ENCODE measurements at regions not wholly inside any gene's neighbourhood (a gene's known extent, or its start where the extent isn't known, plus 50 kb on each side); places are given as distances from the start of the nearest gene placed in this dataset.
"Not testable (repeated sequence)": the region's sequence is repeated elsewhere in the genome, so short reads cannot be mapped to it uniquely, and the experiment has no call there.

- no peak for DNase-seq (ENCODE audit: low read depth in 2 of 2)
Measured at GRCh38 chr6:153984811-153985210, 54.2 kb upstream of the OPRM1 start.

GRCh38 chr6:153980171-153980570, 58.9 kb upstream of the OPRM1 start:
- DNase-seq (ENCODE audit: low read depth in 2 of 2): no peak

- not testable (repeated sequence) for DNase-seq (ENCODE audit: low read depth in 2 of 2)
Measured at GRCh38 chr6:153978911-153979548, 60.0 kb upstream of the OPRM1 start.

GRCh38 chr6:153976921-153977693, 61.9 kb upstream of the OPRM1 start:
- no peak for DNase-seq (ENCODE audit: low read depth in 2 of 2)

DNA sequence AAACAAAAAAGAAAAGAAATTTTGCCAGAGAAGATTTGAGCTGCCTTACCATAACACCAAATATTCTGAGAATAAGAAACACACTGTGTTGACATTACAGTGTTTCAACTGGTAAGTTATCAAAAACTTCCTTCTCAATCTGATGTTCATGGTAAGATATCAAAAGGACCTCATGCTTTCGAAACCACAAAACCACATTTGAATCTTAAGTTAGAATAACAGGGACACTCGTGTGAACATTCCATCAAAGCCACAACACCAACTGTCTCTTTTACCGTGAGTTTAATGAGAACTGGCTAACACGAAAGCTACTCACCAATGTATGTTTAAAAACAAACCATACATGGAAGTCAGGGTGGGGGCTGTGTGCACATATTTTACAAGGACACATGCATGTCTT, 73.0 kb upstream of the OPRM1 start:
- DNase-seq (ENCODE audit: low read depth in 2 of 2): no peak

GRCh38 chr6:153963352-153963751, 75.7 kb upstream of the OPRM1 start:
- no peak for DNase-seq (ENCODE audit: low read depth in 2 of 2)

DNA sequence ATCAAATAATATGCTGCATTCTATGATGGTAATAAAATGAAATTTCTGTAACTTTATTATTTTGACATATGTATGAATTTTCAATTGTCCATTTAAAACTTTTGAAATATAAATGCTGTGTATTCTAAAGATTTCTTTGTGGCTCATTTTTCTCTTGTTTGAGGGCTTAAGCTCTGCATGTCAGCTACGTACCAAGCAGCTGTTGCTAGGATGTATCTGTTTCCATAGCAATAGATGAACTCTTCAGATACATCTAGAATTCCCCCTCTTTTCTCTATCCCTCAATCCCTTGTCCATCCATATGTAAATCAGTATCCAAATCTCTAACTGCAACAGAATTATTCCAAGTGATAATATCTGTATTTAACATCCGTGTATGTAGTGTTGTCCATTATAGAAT, 76.5 kb upstream of the OPRM1 start:
- DNase-seq (ENCODE audit: low read depth in 2 of 2): no peak

DNA sequence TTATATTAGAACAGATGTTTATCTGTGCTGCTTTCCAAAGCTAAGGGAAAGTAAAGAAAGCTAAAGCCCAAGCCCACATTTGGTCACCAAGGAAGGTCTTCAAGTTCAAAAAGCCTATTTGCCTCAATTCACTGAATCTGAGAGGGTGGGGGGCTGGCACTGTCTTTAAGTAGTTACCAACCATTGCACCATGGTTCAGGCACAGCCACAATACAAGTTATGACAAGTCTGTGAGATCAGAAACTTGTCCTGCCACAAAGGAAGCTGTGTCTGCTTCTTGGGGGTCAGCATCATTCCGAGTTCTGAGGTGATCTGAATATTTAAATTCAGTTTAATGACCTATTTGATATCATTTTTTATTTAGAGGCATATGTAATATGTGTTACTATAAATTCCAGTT, 78.3 kb upstream of the OPRM1 start:
- DNase-seq (ENCODE audit: low read depth in 2 of 2): no peak

DNA sequence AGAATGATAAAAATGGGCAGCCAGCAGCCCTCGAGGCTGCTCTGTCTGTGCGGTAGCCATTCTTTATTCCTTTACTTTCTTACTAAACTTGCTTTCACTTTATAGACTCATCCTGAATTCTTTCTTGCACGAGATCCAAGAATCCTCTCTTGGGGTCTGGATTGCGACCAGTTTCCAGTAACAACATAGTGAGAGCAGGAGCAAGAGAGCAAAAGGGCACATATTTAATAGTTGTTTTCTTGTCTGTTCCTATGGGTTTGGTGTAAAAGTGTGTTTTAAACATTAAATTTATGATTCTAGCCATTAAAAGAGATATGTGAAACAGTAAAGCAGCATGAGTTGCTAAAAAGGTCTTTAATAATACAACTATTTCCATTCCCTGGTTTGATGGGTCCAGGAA, 78.8 kb upstream of the OPRM1 start:
- no peak for DNase-seq (ENCODE audit: low read depth in 2 of 2)

DNA sequence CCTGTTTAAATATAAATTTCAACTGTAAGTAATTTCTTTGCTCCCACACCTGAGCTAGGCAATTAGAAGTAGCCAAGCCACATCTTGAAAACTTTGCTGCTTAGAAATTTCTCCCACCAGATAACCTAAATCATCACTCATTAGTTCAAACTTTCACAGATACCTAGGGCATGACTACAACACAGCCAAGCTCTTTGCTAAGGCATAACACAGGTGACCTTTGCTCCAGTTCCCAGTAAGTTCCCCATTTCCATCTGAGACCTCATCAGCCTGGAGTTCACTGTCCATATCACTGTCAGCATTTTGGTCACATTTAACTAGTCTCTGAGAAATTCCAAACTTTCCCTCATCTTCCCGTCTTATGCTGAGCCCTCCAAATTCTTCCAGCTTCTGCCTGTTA, 79.8 kb upstream of the OPRM1 start:
- DNase-seq (ENCODE audit: low read depth in 2 of 2): no peak

GRCh38 chr6:153958860-153959259, 80.2 kb upstream of the OPRM1 start:
- no peak for DNase-seq (ENCODE audit: low read depth in 2 of 2)

DNA sequence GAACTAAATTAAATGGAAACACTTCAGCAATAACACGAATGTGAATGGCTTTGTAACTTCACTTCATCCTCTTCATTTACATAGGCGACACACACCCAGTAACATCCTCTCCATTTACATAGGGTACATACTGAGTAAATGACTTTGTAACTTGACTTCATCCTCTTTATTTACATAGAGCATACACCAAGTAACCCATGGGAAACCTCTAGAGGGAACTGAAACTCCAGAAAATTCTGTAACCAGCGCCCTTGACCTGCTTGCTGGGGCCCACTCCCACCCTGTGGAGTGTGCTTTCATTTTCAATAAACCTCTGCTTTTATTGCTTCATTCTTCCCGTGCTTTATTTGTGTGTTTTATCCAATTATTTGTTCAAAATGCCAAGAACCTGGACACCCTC, 81.6 kb upstream of the OPRM1 start:
- DNase-seq (ENCODE audit: low read depth in 2 of 2): no peak

DNA sequence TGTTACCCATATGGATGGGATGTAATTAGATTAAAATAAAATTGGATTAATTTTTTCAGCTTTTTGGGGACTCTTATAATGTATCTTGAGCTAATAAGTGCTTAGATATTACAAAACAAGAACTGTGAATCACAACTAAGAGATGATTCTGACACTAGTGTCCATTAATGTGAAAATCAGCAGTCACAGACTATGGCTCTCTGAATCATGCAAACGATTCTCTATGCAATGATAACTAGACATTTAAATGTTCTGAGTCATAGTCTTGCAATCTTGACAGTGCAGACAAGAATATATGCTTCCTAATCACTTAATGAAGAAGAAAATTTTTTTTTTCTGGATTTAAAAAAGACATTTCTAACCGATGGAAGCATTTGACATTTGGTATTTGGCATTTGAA, 82.2 kb upstream of the OPRM1 start:
- no peak for DNase-seq (ENCODE audit: low read depth in 2 of 2)

GRCh38 chr6:153949616-153950015, 89.4 kb upstream of the OPRM1 start:
- no peak for DNase-seq (ENCODE audit: low read depth in 2 of 2)

- DNase-seq (ENCODE audit: low read depth in 2 of 2): no peak
Measured at GRCh38 chr6:153947808-153948447, 91.1 kb upstream of the OPRM1 start.

DNA sequence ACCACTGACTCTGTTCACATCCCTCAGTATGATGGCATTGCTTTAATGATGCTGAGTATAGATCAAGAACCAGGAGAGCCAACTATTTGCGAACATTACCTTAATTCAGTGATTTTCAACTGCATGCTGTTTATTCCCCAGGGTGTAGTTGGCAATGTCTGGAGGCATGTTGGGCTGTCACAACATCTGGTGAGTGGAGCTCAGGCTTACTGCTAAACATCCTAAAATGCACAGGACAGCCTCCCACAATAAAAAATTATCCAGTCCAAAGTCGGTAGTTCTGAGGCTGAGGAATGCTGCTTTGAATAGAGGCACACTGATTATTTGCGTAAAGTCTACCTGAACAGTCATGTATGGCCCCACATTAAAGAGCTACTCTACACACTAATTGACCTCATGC, 94.8 kb upstream of the OPRM1 start:
- DNase-seq (ENCODE audit: low read depth in 2 of 2): no peak

- no peak for DNase-seq (ENCODE audit: low read depth in 2 of 2)
Measured at GRCh38 chr6:153942361-153942760, 96.7 kb upstream of the OPRM1 start.

- DNase-seq (ENCODE audit: low read depth in 2 of 2): no peak
Measured at GRCh38 chr6:153941768-153942167, 97.3 kb upstream of the OPRM1 start.

- DNase-seq (ENCODE audit: low read depth in 2 of 2): no peak
Measured at GRCh38 chr6:153938876-153939275, 100.2 kb upstream of the OPRM1 start.

DNA sequence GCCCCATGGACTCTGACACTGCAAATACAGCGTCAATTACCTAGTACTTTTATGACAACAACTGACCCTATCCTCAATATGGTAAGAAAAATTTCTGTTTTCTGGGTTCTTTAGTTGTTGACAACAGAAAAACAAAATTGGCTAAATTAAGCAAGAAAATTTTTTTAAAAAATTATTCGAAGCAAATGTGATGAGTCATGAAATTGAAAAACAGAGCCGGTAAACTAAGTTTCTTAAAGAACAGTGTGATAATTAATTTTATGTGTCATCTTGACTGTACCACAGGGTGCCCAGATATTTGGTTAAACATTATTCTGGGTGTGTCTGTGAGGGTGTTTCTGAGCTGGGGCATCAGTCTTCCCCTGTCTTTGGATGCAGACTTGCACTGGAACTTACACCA, 107.6 kb upstream of the OPRM1 start:
- no peak for DNase-seq (ENCODE audit: low read depth in 2 of 2)

DNA sequence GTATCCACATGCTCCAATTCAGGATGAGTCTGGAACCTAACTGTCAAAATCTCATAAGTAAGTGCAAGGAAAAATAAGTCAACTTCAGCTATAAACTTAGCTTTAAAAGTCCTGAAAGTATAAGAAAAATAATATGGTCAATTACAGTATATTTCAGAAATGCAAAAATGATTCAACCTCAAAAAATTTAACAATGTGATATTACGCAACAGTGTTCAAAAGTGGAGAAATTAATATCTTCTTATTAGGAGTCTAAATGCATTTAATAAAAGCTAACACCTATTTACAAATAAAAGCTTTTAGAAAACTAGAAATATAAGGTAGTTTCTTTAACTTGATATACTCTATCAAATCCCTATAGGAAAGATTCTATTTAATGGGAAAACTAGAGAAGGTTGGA, 111.2 kb upstream of the OPRM1 start:
- DNase-seq (ENCODE audit: low read depth in 2 of 2): no peak

- DNase-seq (ENCODE audit: low read depth in 2 of 2): no peak
Measured at GRCh38 chr6:153898360-153899059, 140.5 kb upstream of the OPRM1 start.

DNA sequence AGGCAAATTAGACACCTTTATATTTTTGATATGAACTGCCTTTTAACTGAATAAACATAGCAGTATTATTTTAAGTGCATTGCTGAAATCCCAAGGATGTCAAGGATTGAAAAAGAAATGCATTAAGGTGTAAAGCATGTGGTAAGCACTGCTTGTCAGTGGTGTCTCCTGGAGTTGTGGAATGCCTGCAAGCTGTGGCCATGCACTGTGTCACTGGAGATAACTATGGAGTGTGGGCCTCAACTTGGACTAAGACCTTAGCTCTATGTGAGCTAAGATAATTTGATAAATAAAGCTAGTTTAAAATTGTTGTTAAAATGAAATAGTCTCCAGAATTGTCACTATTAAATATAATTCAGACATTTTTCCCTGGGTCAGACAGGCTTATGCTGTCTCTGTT, 156.6 kb upstream of the OPRM1 start:
- no peak for DNase-seq (ENCODE audit: low read depth in 2 of 2)
